Fibroblast of the aortic adventitia (primary cell): ENCODE measurements at regions not wholly inside any gene's neighbourhood (a gene's known extent, or its start where the extent isn't known, plus 50 kb on each side); places are given as distances from the start of the nearest gene placed in this dataset.

Source experiments
- DNase-seq: peaks from one replicate; pipeline ENCODE4 v3.0.0-alpha.2; 2010; ENCODE audit warnings: low read depth
- H3K4me3 ChIP-seq: 2 replicates; pipeline ENCODE4 v1.5.1; 2011; ENCODE audit warnings: low read depth, mild to moderate bottlenecking, control low read depth, low read length, moderate library complexity
- CTCF ChIP-seq: IDR thresholded peaks from 2 replicates; pipeline ENCODE4 v1.5.1; 2011; ENCODE audit warnings: mild to moderate bottlenecking, low read length, control low read depth, inconsistent platforms; ENCODE audit not compliant: insufficient read depth

- no peak overlapping the region for H3K4me3 ChIP-seq
- no peak for TF ChIP-seq CTCF
- no peak for DNase-seq
These were observed 248.5 kb upstream of the TUT7 start for GRCh38 chr9:86602715-86603114.

GRCh38 chr9:86601697-86602096, 247.5 kb upstream of the TUT7 start:
- no peak for TF ChIP-seq CTCF
- H3K4me3 ChIP-seq: no peak overlapping the region
- DNase-seq: no peak

- no peak for DNase-seq
- no peak overlapping the region for H3K4me3 ChIP-seq
- no peak for TF ChIP-seq CTCF
These were observed 246.8 kb upstream of the TUT7 start for GRCh38 chr9:86600977-86601376.

- no peak overlapping the region for H3K4me3 ChIP-seq
- TF ChIP-seq CTCF: no peak
- peak; percentile 53 for DNase-seq
These were observed 246.1 kb upstream of the TUT7 start for GRCh38 chr9:86600291-86600690.

GRCh38 chr9:86599561-86599960, 245.4 kb upstream of the TUT7 start:
- H3K4me3 ChIP-seq: no peak overlapping the region
- no peak for DNase-seq
- TF ChIP-seq CTCF: no peak

- H3K4me3 ChIP-seq: no peak overlapping the region
- no peak for TF ChIP-seq CTCF
- peak; percentile 51 for DNase-seq
These were observed 244.4 kb upstream of the TUT7 start for GRCh38 chr9:86598411-86599239.

- no peak for DNase-seq
- no peak for TF ChIP-seq CTCF
- H3K4me3 ChIP-seq: no peak overlapping the region
These were observed 240.5 kb upstream of the TUT7 start for GRCh38 chr9:86594724-86595123.
